ENCODE measurements at regions not wholly inside any gene's neighbourhood (a gene's known extent, or its start where the extent isn't known, plus 50 kb on each side); places are given as distances from the start of the nearest gene placed in this dataset.

GRCh38 chrX:39822133-39822748, 275.5 kb downstream of the BCOR start:
- ATAC-seq (ENCODE audit: low read depth in 2 of 2) (no peak), DNase-seq (no peak)
- H3K36me3 Mint-ChIP-seq, result no peaks in the 10 kb centered on the region
- no peaks in the 10 kb centered on the region for H3K36me3 ChIP-seq (ENCODE audit: control insufficient read depth, insufficient read depth, low read length)
- no peak overlapping the region for H3K27ac ChIP-seq (ENCODE audit: insufficient read depth, low read length, poor library complexity, severe bottlenecking)
- H3K4me3 ChIP-seq (ENCODE audit: low read depth, low read length), result no peak overlapping the region
- H3K4me3 Mint-ChIP-seq, result peak overlapping the region in 2 of 4 donors; percentile 38 to 41
- H3K4me1 ChIP-seq (ENCODE audit: control insufficient read depth, insufficient read depth, low read length, poor library complexity, severe bottlenecking), result peaks cover 12% of the 10 kb centered on the region
- H3K27me3 Mint-ChIP-seq, result peaks cover 10% of the 10 kb centered on the region
- no peaks in the 10 kb centered on the region for H3K9me3 ChIP-seq (ENCODE audit: control insufficient read depth in 2 of 2, low read length in 2 of 2)
- H3K9me3 Mint-ChIP-seq, result peaks cover 0 to 8% (median 0%) of the 10 kb centered on the region in 7 donors
- H3K27me3 ChIP-seq (ENCODE audit: control insufficient read depth, insufficient read depth, low read length), result no peaks in the 10 kb centered on the region
- peaks cover 0 to 7% (median 1%) of the 10 kb centered on the region in 4 donors for H3K4me1 Mint-ChIP-seq
- no peak overlapping the region for H3K27ac Mint-ChIP-seq

- no peaks in the 10 kb centered on the region for H3K36me3 ChIP-seq (ENCODE audit: control insufficient read depth, insufficient read depth, low read length)
- no peak overlapping the region for H3K4me3 ChIP-seq (ENCODE audit: low read depth, low read length)
- DNase-seq (no peak), ATAC-seq (ENCODE audit: low read depth in 2 of 2) (no peak)
- peaks cover 12% of the 10 kb centered on the region for H3K4me1 ChIP-seq (ENCODE audit: control insufficient read depth, insufficient read depth, low read length, poor library complexity, severe bottlenecking)
- H3K27ac ChIP-seq (ENCODE audit: insufficient read depth, low read length, poor library complexity, severe bottlenecking), result no peak overlapping the region
- peaks cover 7% of the 10 kb centered on the region for H3K27me3 Mint-ChIP-seq
- no peaks in the 10 kb centered on the region for H3K9me3 ChIP-seq (ENCODE audit: control insufficient read depth in 2 of 2, low read length in 2 of 2)
- H3K9me3 Mint-ChIP-seq, result peaks cover 0 to 7% (median 0%) of the 10 kb centered on the region in 7 donors
- H3K4me3 Mint-ChIP-seq, result peak overlapping the region in 1 of 4 donors; percentile 19
- H3K27ac Mint-ChIP-seq, result no peak overlapping the region
- H3K27me3 ChIP-seq (ENCODE audit: control insufficient read depth, insufficient read depth, low read length), result no peaks in the 10 kb centered on the region
- H3K4me1 Mint-ChIP-seq, result peaks cover 0 to 2% (median 0%) of the 10 kb centered on the region in 4 donors
- H3K36me3 Mint-ChIP-seq, result no peaks in the 10 kb centered on the region
These were observed 274.3 kb downstream of the BCOR start for GRCh38 chrX:39823424-39823823.

GRCh38 chrX:39823854-39824253, 273.9 kb downstream of the BCOR start:
- Histone ChIP-seq H3K36me3 (ENCODE audit: control insufficient read depth, insufficient read depth, low read length) (no peaks in the 10 kb centered on the region), H3K9me3 (ENCODE audit: control insufficient read depth in 2 of 2, low read length in 2 of 2) (no peaks in the 10 kb centered on the region), H3K27ac (ENCODE audit: insufficient read depth, low read length, poor library complexity, severe bottlenecking) (no peak overlapping the region), H3K4me3 (ENCODE audit: low read depth, low read length) (no peak overlapping the region), H3K27me3 (ENCODE audit: control insufficient read depth, insufficient read depth, low read length) (no peaks in the 10 kb centered on the region), H3K4me1 (ENCODE audit: control insufficient read depth, insufficient read depth, low read length, poor library complexity, severe bottlenecking) (peaks cover 12% of the 10 kb centered on the region)
- Mint-ChIP-seq H3K27me3 (peaks cover 5% of the 10 kb centered on the region), H3K4me3 (peak overlapping the region in 2 of 4 donors; percentile 19 to 81), H3K36me3 (no peaks in the 10 kb centered on the region), H3K4me1 (peaks cover 0 to 2% (median 0%) of the 10 kb centered on the region in 4 donors), H3K9me3 (peaks cover 0 to 7% (median 0%) of the 10 kb centered on the region in 7 donors), H3K27ac (no peak overlapping the region)
- ATAC-seq (ENCODE audit: low read depth in 2 of 2) (no peak), DNase-seq (no peak)

GRCh38 chrX:39826813-39827543, 270.8 kb downstream of the BCOR start:
- H3K36me3 Mint-ChIP-seq, result no peaks in the 10 kb centered on the region
- H3K4me3 Mint-ChIP-seq, result no peak overlapping the region
- H3K27me3 ChIP-seq (ENCODE audit: control insufficient read depth, insufficient read depth, low read length), result no peaks in the 10 kb centered on the region
- no peak overlapping the region for H3K4me3 ChIP-seq (ENCODE audit: low read depth, low read length)
- H3K36me3 ChIP-seq (ENCODE audit: control insufficient read depth, insufficient read depth, low read length), result no peaks in the 10 kb centered on the region
- H3K4me1 ChIP-seq (ENCODE audit: control insufficient read depth, insufficient read depth, low read length, poor library complexity, severe bottlenecking), result no peaks in the 10 kb centered on the region
- peaks cover 0 to 7% (median 0%) of the 10 kb centered on the region in 7 donors for H3K9me3 Mint-ChIP-seq
- no peaks in the 10 kb centered on the region for H3K27me3 Mint-ChIP-seq
- DNase-seq, result no peak
- no peak for ATAC-seq (ENCODE audit: low read depth in 2 of 2)
- no peaks in the 10 kb centered on the region for H3K9me3 ChIP-seq (ENCODE audit: control insufficient read depth in 2 of 2, low read length in 2 of 2)
- H3K27ac ChIP-seq (ENCODE audit: insufficient read depth, low read length, poor library complexity, severe bottlenecking), result no peak overlapping the region
- H3K4me1 Mint-ChIP-seq, result no peaks in the 10 kb centered on the region
- H3K27ac Mint-ChIP-seq, result no peak overlapping the region

GRCh38 chrX:39827951-39828350, 269.8 kb downstream of the BCOR start:
- Histone ChIP-seq H3K4me1 (ENCODE audit: control insufficient read depth, insufficient read depth, low read length, poor library complexity, severe bottlenecking) (no peaks in the 10 kb centered on the region), H3K4me3 (ENCODE audit: low read depth, low read length) (no peak overlapping the region), H3K27me3 (ENCODE audit: control insufficient read depth, insufficient read depth, low read length) (no peaks in the 10 kb centered on the region), H3K9me3 (ENCODE audit: control insufficient read depth in 2 of 2, low read length in 2 of 2) (no peaks in the 10 kb centered on the region), H3K36me3 (ENCODE audit: control insufficient read depth, insufficient read depth, low read length) (no peaks in the 10 kb centered on the region), H3K27ac (ENCODE audit: insufficient read depth, low read length, poor library complexity, severe bottlenecking) (no peak overlapping the region)
- Mint-ChIP-seq H3K4me3 (no peak overlapping the region), H3K36me3 (no peaks in the 10 kb centered on the region), H3K4me1 (no peaks in the 10 kb centered on the region), H3K9me3 (peaks cover 0 to 4% (median 0%) of the 10 kb centered on the region in 7 donors), H3K27me3 (no peaks in the 10 kb centered on the region), H3K27ac (no peak overlapping the region)
- DNase-seq (no peak), ATAC-seq (ENCODE audit: low read depth in 2 of 2) (no peak)

GRCh38 chrX:39828971-39829370, 268.8 kb downstream of the BCOR start:
- no peak for ATAC-seq (ENCODE audit: low read depth in 2 of 2)
- Mint-ChIP-seq H3K27me3 (no peaks in the 10 kb centered on the region), H3K9me3 (peaks cover 0 to 2% (median 0%) of the 10 kb centered on the region in 7 donors), H3K4me3 (no peak overlapping the region), H3K27ac (no peak overlapping the region), H3K36me3 (no peaks in the 10 kb centered on the region), H3K4me1 (no peaks in the 10 kb centered on the region)
- no peak overlapping the region for H3K4me3 ChIP-seq (ENCODE audit: low read depth, low read length)
- no peak overlapping the region for H3K27ac ChIP-seq (ENCODE audit: insufficient read depth, low read length, poor library complexity, severe bottlenecking)
- no peaks in the 10 kb centered on the region for H3K9me3 ChIP-seq (ENCODE audit: control insufficient read depth in 2 of 2, low read length in 2 of 2)
- H3K36me3 ChIP-seq (ENCODE audit: control insufficient read depth, insufficient read depth, low read length), result no peaks in the 10 kb centered on the region
- H3K27me3 ChIP-seq (ENCODE audit: control insufficient read depth, insufficient read depth, low read length), result no peaks in the 10 kb centered on the region
- H3K4me1 ChIP-seq (ENCODE audit: control insufficient read depth, insufficient read depth, low read length, poor library complexity, severe bottlenecking), result no peaks in the 10 kb centered on the region
- DNase-seq, result no peak

- Histone ChIP-seq H3K9me3 (ENCODE audit: control insufficient read depth in 2 of 2, low read length in 2 of 2) (no peaks in the 10 kb centered on the region), H3K4me3 (ENCODE audit: low read depth, low read length) (no peak overlapping the region), H3K36me3 (ENCODE audit: control insufficient read depth, insufficient read depth, low read length) (no peaks in the 10 kb centered on the region), H3K4me1 (ENCODE audit: control insufficient read depth, insufficient read depth, low read length, poor library complexity, severe bottlenecking) (no peaks in the 10 kb centered on the region), H3K27ac (ENCODE audit: insufficient read depth, low read length, poor library complexity, severe bottlenecking) (no peak overlapping the region), H3K27me3 (ENCODE audit: control insufficient read depth, insufficient read depth, low read length) (no peaks in the 10 kb centered on the region)
- DNase-seq (no peak), ATAC-seq (ENCODE audit: low read depth in 2 of 2) (no peak)
- Mint-ChIP-seq H3K4me3 (no peak overlapping the region), H3K9me3 (no peaks in the 10 kb centered on the region), H3K36me3 (no peaks in the 10 kb centered on the region), H3K4me1 (no peaks in the 10 kb centered on the region), H3K27me3 (no peaks in the 10 kb centered on the region), H3K27ac (no peak overlapping the region)
These were observed 267.8 kb downstream of the BCOR start for GRCh38 chrX:39829965-39830364.

- Histone ChIP-seq H3K4me3 (ENCODE audit: low read depth, low read length) (no peak overlapping the region), H3K4me1 (ENCODE audit: control insufficient read depth, insufficient read depth, low read length, poor library complexity, severe bottlenecking) (no peaks in the 10 kb centered on the region), H3K27ac (ENCODE audit: insufficient read depth, low read length, poor library complexity, severe bottlenecking) (no peak overlapping the region), H3K36me3 (ENCODE audit: control insufficient read depth, insufficient read depth, low read length) (no peaks in the 10 kb centered on the region), H3K27me3 (ENCODE audit: control insufficient read depth, insufficient read depth, low read length) (no peaks in the 10 kb centered on the region), H3K9me3 (ENCODE audit: control insufficient read depth in 2 of 2, low read length in 2 of 2) (no peaks in the 10 kb centered on the region)
- Mint-ChIP-seq H3K4me1 (no peaks in the 10 kb centered on the region), H3K4me3 (no peak overlapping the region), H3K9me3 (no peaks in the 10 kb centered on the region), H3K36me3 (no peaks in the 10 kb centered on the region), H3K27me3 (no peaks in the 10 kb centered on the region), H3K27ac (no peak overlapping the region)
- DNase-seq (no peak), ATAC-seq (ENCODE audit: low read depth in 2 of 2) (no peak)
These were observed 267.3 kb downstream of the BCOR start for GRCh38 chrX:39830414-39830813.

Measured in CD4-positive, CD25-positive, alpha-beta regulatory T cell (primary cell).